Gastrocnemius medialis (tissue), 4 donors: ENCODE measurements at regions not wholly inside any gene's neighbourhood (a gene's known extent, or its start where the extent isn't known, plus 50 kb on each side); places are given as distances from the start of the nearest gene placed in this dataset.

Experiments used
- ATAC-seq, 2 donors: fragments of 150-250 bp; one replicate each; pipeline ENCODE4 v1.9.1; 2016
- DNase-seq, 2 donors: peaks; one replicate each; pipeline ENCODE4 v3.0.0-alpha.2; 2019
- H3K27ac ChIP-seq, 4 donors: fragments of 200-600 bp; sonication (generic); 1 replicate in 1 of 4; 2 replicates in 3 of 4; pipeline ENCODE4 v1.5.1; 2016 to 2018; ENCODE audit warnings: mild to moderate bottlenecking in 2 of 4, moderate library complexity in 1 of 4
- H3K27me3 ChIP-seq, 3 donors: fragments of 200-600 bp; sonication (generic) in 2 of 3; 1 replicate in 1 of 3; 2 replicates in 2 of 3; pipeline versions ENCODE4 v1.5.1 to v1.6.0; 2016 to 2019; ENCODE audit warnings: mild to moderate bottlenecking in 1 of 3, moderate library complexity in 1 of 3
- H3K36me3 ChIP-seq, 2 donors: fragments of 200-600 bp; sonication (generic) in 1 of 2; one replicate each; pipeline ENCODE4 v1.5.1; 2017 to 2018
- H3K4me1 ChIP-seq, 2 donors: fragments of 200-600 bp; sonication (generic) in 1 of 2; one replicate each; pipeline ENCODE4 v1.5.1; 2016 to 2017; ENCODE audit warnings: mild to moderate bottlenecking in 2 of 2
- H3K4me3 ChIP-seq, 4 donors: fragments of 200-600 bp; sonication (generic) in 3 of 4; 1 replicate in 1 of 4; 2 replicates in 3 of 4; pipeline ENCODE4 v1.5.1; 2016 to 2019; ENCODE audit warnings: mild to moderate bottlenecking in 2 of 4
- H3K9me3 ChIP-seq, 3 donors: fragments of 200-600 bp; sonication (generic) in 2 of 3; 1 replicate in 1 of 3; 2 replicates in 2 of 3; pipeline ENCODE4 v1.5.1; 2016 to 2019
- CTCF ChIP-seq, 5 experiments: fragments of 450-650 bp in 3 of 5; fragments of 200-600 bp in 2 of 5; sonication (generic) in 2 of 5; IDR thresholded peaks in 4 of 5; conservative IDR thresholded peaks in 1 of 5; 1 replicate in 4 of 5; 2 replicates in 1 of 5; pipeline ENCODE4 v1.5.1; 2016 to 2019; ENCODE audit warnings: antibody characterized with exemption in 5 of 5, mild to moderate bottlenecking in 3 of 5, moderate library complexity in 3 of 5
- POLR2A ChIP-seq, 2 donors: fragments of 450-650 bp; IDR thresholded peaks; one replicate each; pipeline ENCODE4 v1.6.1; 2017; ENCODE audit warnings: antibody characterized with exemption in 2 of 2, mild to moderate bottlenecking in 2 of 2, moderate library complexity in 2 of 2
- in situ Hi-C, 4 donors: fragments of 200-750 bp; cut with MboI; loops; one replicate each; pipeline versions ENCODE4 v1.15.0 to v1.8.0; 2017; ENCODE audit warnings: low sequenced_read_pairs in 4 of 4
- intact Hi-C: fragments of 100-400 bp; cut with DNase I; formaldehyde crosslinking; loops from one replicate; pipeline ENCODE4 v1.15.1; 2023; ENCODE audit warnings: low total_unique reads

- Histone ChIP-seq H3K4me1 (no peaks in the 10 kb centered on the region), H3K4me3 (no peak overlapping the region), H3K27ac (no peak overlapping the region), H3K27me3 (no peaks in the 10 kb centered on the region), H3K36me3 (no peaks in the 10 kb centered on the region), H3K9me3 (no peaks in the 10 kb centered on the region)
- intact Hi-C loops (no loop called here), in situ Hi-C loops (no loop called here)
- no peak for ATAC-seq
- DNase-seq, result no peak
- no peak for TF ChIP-seq CTCF (IDR thresholded peaks at IDR 0.05 in 4 of 5, conservative IDR thresholded peaks at IDR 0.05 in 1 of 5)
- no peak for TF ChIP-seq POLR2A (IDR thresholded peaks at IDR 0.05)
These were observed 1553.1 kb upstream of the ADGRL3 start for GRCh38 chr4:59647011-59647410.

GRCh38 chr4:59647500-59647899 lies 1552.6 kb upstream of the ADGRL3 start:
- H3K27me3 ChIP-seq, result no peaks in the 10 kb centered on the region
- no peaks in the 10 kb centered on the region for H3K4me1 ChIP-seq
- no peaks in the 10 kb centered on the region for H3K36me3 ChIP-seq
- TF ChIP-seq CTCF (IDR thresholded peaks at IDR 0.05 in 4 of 5, conservative IDR thresholded peaks at IDR 0.05 in 1 of 5) (no peak), POLR2A (IDR thresholded peaks at IDR 0.05) (no peak)
- no peak overlapping the region for H3K27ac ChIP-seq
- no peak for ATAC-seq
- DNase-seq, result no peak
- intact Hi-C loops, result no loop called here
- H3K4me3 ChIP-seq, result no peak overlapping the region
- no peaks in the 10 kb centered on the region for H3K9me3 ChIP-seq
- in situ Hi-C loops, result no loop called here

- Histone ChIP-seq H3K27ac (no peak overlapping the region), H3K9me3 (no peaks in the 10 kb centered on the region), H3K4me1 (no peaks in the 10 kb centered on the region), H3K36me3 (no peaks in the 10 kb centered on the region), H3K4me3 (no peak overlapping the region), H3K27me3 (no peaks in the 10 kb centered on the region)
- in situ Hi-C loops, result no loop called here
- no peak for DNase-seq
- intact Hi-C loops, result no loop called here
- TF ChIP-seq CTCF (IDR thresholded peaks at IDR 0.05 in 4 of 5, conservative IDR thresholded peaks at IDR 0.05 in 1 of 5) (no peak), POLR2A (IDR thresholded peaks at IDR 0.05) (no peak)
- ATAC-seq, result no peak
These were observed 1549.3 kb upstream of the ADGRL3 start for GRCh38 chr4:59650861-59651260.

GRCh38 chr4:59655996-59656395 lies 1544.1 kb upstream of the ADGRL3 start:
- H3K27me3 ChIP-seq, result no peaks in the 10 kb centered on the region
- intact Hi-C loops (no loop called here), in situ Hi-C loops (no loop called here)
- TF ChIP-seq CTCF (IDR thresholded peaks at IDR 0.05 in 4 of 5, conservative IDR thresholded peaks at IDR 0.05 in 1 of 5) (no peak), POLR2A (IDR thresholded peaks at IDR 0.05) (no peak)
- no peaks in the 10 kb centered on the region for H3K36me3 ChIP-seq
- DNase-seq (no peak), ATAC-seq (no peak)
- no peak overlapping the region for H3K27ac ChIP-seq
- H3K4me3 ChIP-seq, result no peak overlapping the region
- H3K4me1 ChIP-seq, result no peaks in the 10 kb centered on the region
- no peaks in the 10 kb centered on the region for H3K9me3 ChIP-seq

- intact Hi-C loops, result no loop called here
- H3K9me3 ChIP-seq, result no peaks in the 10 kb centered on the region
- TF ChIP-seq POLR2A (IDR thresholded peaks at IDR 0.05), result no peak
- no peak for TF ChIP-seq CTCF (IDR thresholded peaks at IDR 0.05 in 4 of 5, conservative IDR thresholded peaks at IDR 0.05 in 1 of 5)
- no peak overlapping the region for H3K4me3 ChIP-seq
- no peak overlapping the region for H3K27ac ChIP-seq
- H3K27me3 ChIP-seq, result no peaks in the 10 kb centered on the region
- H3K4me1 ChIP-seq, result no peaks in the 10 kb centered on the region
- no peaks in the 10 kb centered on the region for H3K36me3 ChIP-seq
- DNase-seq, result no peak
- no peak for ATAC-seq
- in situ Hi-C loops, result no loop called here
These were observed 1535.4 kb upstream of the ADGRL3 start for GRCh38 chr4:59664771-59665170.
